ENCODE measurements at regions not wholly inside any gene's neighbourhood (a gene's known extent, or its start where the extent isn't known, plus 50 kb on each side); places are given as distances from the start of the nearest gene placed in this dataset.

DNA sequence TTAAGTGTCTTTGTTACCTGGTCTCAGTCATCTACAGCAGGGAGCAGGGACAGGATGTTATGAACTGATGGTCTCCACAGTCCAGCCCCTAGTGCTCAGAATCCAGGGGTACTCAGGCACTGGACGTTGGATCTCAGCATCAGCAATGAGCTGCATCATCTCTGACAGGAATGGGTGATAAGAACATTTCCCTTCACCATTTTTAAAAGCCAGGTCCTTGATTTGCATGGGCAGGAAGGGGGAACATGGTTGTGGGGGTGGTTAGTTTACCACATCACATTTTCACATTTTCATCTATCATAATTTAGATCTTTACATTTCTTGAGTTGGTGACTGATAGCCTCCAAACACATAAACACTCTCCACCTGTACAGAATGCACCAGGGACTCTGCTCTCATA lies 427.8 kb upstream of the NPVF start:
- Histone ChIP-seq H3K4me3 (replicated peaks; ENCODE audit: low read depth, low read length) (no peak overlapping the region), H3K36me3 (ENCODE audit: control insufficient read depth, insufficient read depth, low read length) (no peaks in the 10 kb centered on the region)

DNA sequence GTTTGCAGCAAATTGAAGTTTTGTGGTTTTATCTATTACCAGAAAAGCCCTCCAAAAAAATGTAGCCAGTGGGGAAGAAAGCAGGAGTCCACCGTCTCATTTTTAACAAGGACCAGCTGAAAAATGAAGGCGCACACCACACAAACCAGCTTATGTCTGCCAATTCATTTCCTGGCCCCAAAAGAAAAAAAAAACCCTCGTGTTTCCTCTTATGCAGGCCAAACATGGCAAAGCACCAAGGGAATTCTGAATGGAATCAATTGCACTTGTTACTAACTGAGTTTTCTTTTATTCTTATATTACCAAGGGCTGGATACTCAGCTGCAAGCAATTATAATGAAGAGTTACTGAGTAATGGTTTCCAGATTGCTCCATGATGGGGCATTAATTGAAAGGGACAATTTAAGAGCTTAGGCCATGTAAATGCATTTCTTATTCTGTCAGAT lies 428.3 kb upstream of the NPVF start:
- no peak overlapping the region for H3K4me3 ChIP-seq (replicated peaks; ENCODE audit: low read depth, low read length)
- H3K27me3 ChIP-seq (replicated peaks; ENCODE audit: control insufficient read depth, insufficient read depth, low read length) = no peaks in the 10 kb centered on the region
- TF ChIP-seq, protein P1, sequence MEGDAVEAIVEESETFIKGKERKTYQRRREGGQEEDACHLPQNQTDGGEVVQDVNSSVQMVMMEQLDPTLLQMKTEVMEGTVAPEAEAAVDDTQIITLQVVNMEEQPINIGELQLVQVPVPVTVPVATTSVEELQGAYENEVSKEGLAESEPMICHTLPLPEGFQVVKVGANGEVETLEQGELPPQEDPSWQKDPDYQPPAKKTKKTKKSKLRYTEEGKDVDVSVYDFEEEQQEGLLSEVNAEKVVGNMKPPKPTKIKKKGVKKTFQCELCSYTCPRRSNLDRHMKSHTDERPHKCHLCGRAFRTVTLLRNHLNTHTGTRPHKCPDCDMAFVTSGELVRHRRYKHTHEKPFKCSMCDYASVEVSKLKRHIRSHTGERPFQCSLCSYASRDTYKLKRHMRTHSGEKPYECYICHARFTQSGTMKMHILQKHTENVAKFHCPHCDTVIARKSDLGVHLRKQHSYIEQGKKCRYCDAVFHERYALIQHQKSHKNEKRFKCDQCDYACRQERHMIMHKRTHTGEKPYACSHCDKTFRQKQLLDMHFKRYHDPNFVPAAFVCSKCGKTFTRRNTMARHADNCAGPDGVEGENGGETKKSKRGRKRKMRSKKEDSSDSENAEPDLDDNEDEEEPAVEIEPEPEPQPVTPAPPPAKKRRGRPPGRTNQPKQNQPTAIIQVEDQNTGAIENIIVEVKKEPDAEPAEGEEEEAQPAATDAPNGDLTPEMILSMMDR (IDR thresholded peaks at IDR 0.05; ENCODE audit: insufficient read depth, low read length, poor library complexity, severe bottlenecking) = no peak
- no peak for DNase-seq (ENCODE audit: extremely low read depth, insufficient read length)
- no peaks in the 10 kb centered on the region for H3K36me3 ChIP-seq (ENCODE audit: control insufficient read depth, insufficient read depth, low read length)

More for the DNA sequence above, 427.8 kb upstream of the NPVF start:
- TF ChIP-seq, protein P1 (IDR thresholded peaks at IDR 0.05; ENCODE audit: insufficient read depth, low read length, poor library complexity, severe bottlenecking) = no peak
- no peak for DNase-seq (ENCODE audit: extremely low read depth, insufficient read length)
- no peaks in the 10 kb centered on the region for H3K27me3 ChIP-seq (replicated peaks; ENCODE audit: control insufficient read depth, insufficient read depth, low read length)

- H3K4me3 ChIP-seq (replicated peaks; ENCODE audit: low read depth, low read length) = no peak overlapping the region
- no peaks in the 10 kb centered on the region for H3K36me3 ChIP-seq (ENCODE audit: control insufficient read depth, insufficient read depth, low read length)
- no peak for DNase-seq (ENCODE audit: extremely low read depth, insufficient read length)
- no peaks in the 10 kb centered on the region; the same call in 1 of the 2 replicates for H3K27me3 ChIP-seq (replicated peaks; ENCODE audit: control insufficient read depth, insufficient read depth, low read length)
- TF ChIP-seq, protein P1 (IDR thresholded peaks at IDR 0.05; ENCODE audit: insufficient read depth, low read length, poor library complexity, severe bottlenecking) = no peak
Observed at GRCh38 chr7:25658375-25658774, 430.1 kb upstream of the NPVF start.

- no peak for DNase-seq (ENCODE audit: extremely low read depth, insufficient read length)
- H3K27me3 ChIP-seq (replicated peaks; ENCODE audit: control insufficient read depth, insufficient read depth, low read length) = no peaks in the 10 kb centered on the region; the same call in 1 of the 2 replicates
- TF ChIP-seq, protein P1 (IDR thresholded peaks at IDR 0.05; ENCODE audit: insufficient read depth, low read length, poor library complexity, severe bottlenecking) = no peak
- H3K36me3 ChIP-seq (ENCODE audit: control insufficient read depth, insufficient read depth, low read length) = no peaks in the 10 kb centered on the region
- H3K4me3 ChIP-seq (replicated peaks; ENCODE audit: low read depth, low read length) = no peak overlapping the region
Observed at GRCh38 chr7:25659841-25660240, 431.6 kb upstream of the NPVF start.

DNA sequence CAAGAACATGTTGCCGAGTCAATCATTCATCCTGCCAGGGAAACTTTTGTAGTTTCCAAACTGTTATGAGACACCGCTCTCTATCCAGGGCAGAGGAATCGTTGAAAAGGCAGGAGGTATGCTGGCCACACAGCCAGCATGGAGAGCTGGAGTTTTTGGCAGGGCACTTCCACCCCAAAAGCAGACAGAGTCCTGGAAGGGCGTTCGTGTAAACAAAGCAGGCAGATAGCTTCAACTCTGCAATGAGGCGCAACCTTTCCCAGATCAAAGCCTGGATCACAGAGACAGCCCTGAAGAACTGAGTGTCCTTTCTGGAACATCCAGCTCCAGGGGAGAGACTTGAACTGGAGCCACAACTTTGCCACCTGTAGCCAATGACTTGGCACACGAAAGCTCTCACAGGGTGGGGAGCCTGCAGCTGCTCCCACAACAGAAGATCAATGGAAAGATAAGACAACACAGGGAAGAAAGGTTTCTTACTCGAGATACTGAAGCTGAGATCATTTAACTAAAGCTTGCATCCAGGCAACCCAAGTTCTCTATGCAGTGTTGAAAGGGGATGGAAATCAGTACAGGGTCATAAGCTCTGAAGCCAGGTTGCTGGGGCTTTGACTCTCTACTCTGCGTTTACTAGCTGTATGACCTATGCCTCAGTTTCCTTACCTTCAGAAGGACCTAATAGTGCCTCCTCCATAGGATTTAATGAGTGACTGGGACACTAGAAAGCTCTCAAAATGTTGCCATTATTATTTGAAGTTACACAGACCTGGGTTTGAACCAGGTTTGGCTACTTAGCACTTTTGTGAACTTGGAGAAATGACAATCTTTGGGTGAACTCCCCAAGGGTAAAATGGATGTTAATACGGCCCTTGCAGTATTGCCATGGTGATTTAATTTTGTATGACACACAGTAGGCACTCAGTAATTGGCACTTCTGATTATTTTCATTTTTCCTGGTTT lies 434.8 kb upstream of the NPVF start:
- DNase-seq (ENCODE audit: extremely low read depth, insufficient read length) = no peak
- H3K27me3 ChIP-seq (replicated peaks; ENCODE audit: control insufficient read depth, insufficient read depth, low read length) = no peaks in the 10 kb centered on the region; the same call in 1 of the 2 replicates
- H3K36me3 ChIP-seq (ENCODE audit: control insufficient read depth, insufficient read depth, low read length) = no peaks in the 10 kb centered on the region
- H3K4me3 ChIP-seq (replicated peaks; ENCODE audit: low read depth, low read length) = no peak overlapping the region
- TF ChIP-seq, protein P1 (IDR thresholded peaks at IDR 0.05; ENCODE audit: insufficient read depth, low read length, poor library complexity, severe bottlenecking) = no peak

All from GM06990 (cell line).